Astrocyte of the spinal cord (primary cell): ENCODE measurements at regions not wholly inside any gene's neighbourhood (a gene's known extent, or its start where the extent isn't known, plus 50 kb on each side); places are given as distances from the start of the nearest gene placed in this dataset.

Experiments used
- DNase-seq: peaks from one replicate; pipeline ENCODE4 v3.0.0; 2011; ENCODE audit warnings: low read depth, low spot score
- H3K4me3 ChIP-seq: 2 replicates; pipeline ENCODE4 v1.5.1; 2011; ENCODE audit warnings: low read depth, mild to moderate bottlenecking, low read length, moderate library complexity
- CTCF ChIP-seq: IDR thresholded peaks from 2 replicates; pipeline ENCODE4 v1.5.1; 2012; ENCODE audit warnings: low read depth, mild to moderate bottlenecking, low read length, inconsistent platforms
- in situ Hi-C: cut with HindIII; loops from 2 replicates; pipeline ENCODE4 v1.10.0; 2017; ENCODE audit warnings: low sequenced_read_pairs

DNA sequence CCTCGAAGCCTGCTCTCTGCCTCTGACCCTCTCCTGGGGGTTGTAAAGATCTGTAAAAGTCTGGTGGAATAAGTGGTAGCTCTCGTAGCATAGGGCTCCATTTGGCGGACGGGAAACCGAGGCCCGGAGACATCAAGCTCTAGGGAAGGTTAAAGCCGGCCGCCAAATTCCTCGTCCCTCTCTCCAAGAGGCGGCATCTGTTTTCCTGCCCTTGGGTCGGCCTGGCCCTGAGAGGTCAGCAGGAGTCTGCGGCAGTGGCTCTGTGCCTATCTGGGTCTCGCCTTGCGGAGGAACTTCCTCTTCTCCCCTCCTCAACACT lies 72.4 kb downstream of the TEX51 start:
- H3K4me3 ChIP-seq = no peak overlapping the region
- no peak for DNase-seq
- no peak for TF ChIP-seq CTCF
- in situ Hi-C loops = no loop called here

GRCh38 chr2:126971481-126972278 lies 73.0 kb downstream of the TEX51 start:
- in situ Hi-C loops = no loop called here
- peak; percentile 95 for TF ChIP-seq CTCF
- peak; percentile 48 for DNase-seq
- peak overlapping the region; percentile 28 for H3K4me3 ChIP-seq

- H3K4me3 ChIP-seq = no peak overlapping the region
- no peak for TF ChIP-seq CTCF
- in situ Hi-C loops = no loop called here
- no peak for DNase-seq
Measured at GRCh38 chr2:126972279-126972626, 73.6 kb downstream of the TEX51 start.

DNA sequence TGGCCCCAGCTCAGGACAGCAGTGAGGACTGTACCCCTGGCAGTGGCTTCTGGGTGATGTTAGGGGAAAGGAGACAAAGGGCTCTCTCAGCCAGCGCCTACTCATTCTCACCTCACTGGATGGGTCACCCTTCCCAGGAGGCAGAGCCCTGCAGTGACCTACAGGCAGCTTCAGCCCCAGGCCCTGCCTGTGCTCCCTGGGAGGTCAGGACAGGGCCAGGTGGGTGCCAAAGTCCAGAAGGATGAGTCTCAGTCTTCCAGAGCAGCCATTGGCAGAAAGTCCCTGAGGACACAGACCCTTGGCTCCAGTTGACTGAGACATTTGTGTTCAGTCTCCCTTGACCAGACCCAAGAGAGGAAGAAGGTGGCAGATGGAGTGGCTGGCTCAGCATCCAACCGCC lies 75.1 kb downstream of the TEX51 start:
- no peak for DNase-seq
- TF ChIP-seq CTCF = no peak
- in situ Hi-C loops = no loop called here
- no peak overlapping the region for H3K4me3 ChIP-seq

- no peak overlapping the region for H3K4me3 ChIP-seq
- DNase-seq = no peak
- TF ChIP-seq CTCF = no peak
- in situ Hi-C loops = no loop called here
Measured at GRCh38 chr2:126975671-126976655, 77.3 kb downstream of the TEX51 start.

GRCh38 chr2:126976721-126977328 lies 78.1 kb downstream of the TEX51 start:
- in situ Hi-C loops = no loop called here
- no peak overlapping the region for H3K4me3 ChIP-seq
- DNase-seq = no peak
- TF ChIP-seq CTCF = no peak
